Gastrocnemius medialis (tissue), 4 donors: ENCODE measurements at regions not wholly inside any gene's neighbourhood (a gene's known extent, or its start where the extent isn't known, plus 50 kb on each side); places are given as distances from the start of the nearest gene placed in this dataset.
"Not testable (repeated sequence)": the region's sequence is repeated elsewhere in the genome, so short reads cannot be mapped to it uniquely, and the experiment has no call there.

Experiments
- ATAC-seq, 2 donors: fragments of 150-250 bp; one replicate each; pipeline ENCODE4 v1.9.1; 2016
- DNase-seq, 2 donors: peaks; one replicate each; pipeline ENCODE4 v3.0.0-alpha.2; 2019
- H3K27ac ChIP-seq, 4 donors: fragments of 200-600 bp; sonication (generic); 1 replicate in 1 of 4; 2 replicates in 3 of 4; pipeline ENCODE4 v1.5.1; 2016 to 2018; ENCODE audit warnings: mild to moderate bottlenecking in 2 of 4, moderate library complexity in 1 of 4
- H3K27me3 ChIP-seq, 3 donors: fragments of 200-600 bp; sonication (generic) in 2 of 3; 1 replicate in 1 of 3; 2 replicates in 2 of 3; pipeline versions ENCODE4 v1.5.1 to v1.6.0; 2016 to 2019; ENCODE audit warnings: mild to moderate bottlenecking in 1 of 3, moderate library complexity in 1 of 3
- H3K36me3 ChIP-seq, 2 donors: fragments of 200-600 bp; sonication (generic) in 1 of 2; one replicate each; pipeline ENCODE4 v1.5.1; 2017 to 2018
- H3K4me1 ChIP-seq, 2 donors: fragments of 200-600 bp; sonication (generic) in 1 of 2; one replicate each; pipeline ENCODE4 v1.5.1; 2016 to 2017; ENCODE audit warnings: mild to moderate bottlenecking in 2 of 2
- H3K4me3 ChIP-seq, 4 donors: fragments of 200-600 bp; sonication (generic) in 3 of 4; 1 replicate in 1 of 4; 2 replicates in 3 of 4; pipeline ENCODE4 v1.5.1; 2016 to 2019; ENCODE audit warnings: mild to moderate bottlenecking in 2 of 4
- H3K9me3 ChIP-seq, 3 donors: fragments of 200-600 bp; sonication (generic) in 2 of 3; 1 replicate in 1 of 3; 2 replicates in 2 of 3; pipeline ENCODE4 v1.5.1; 2016 to 2019
- POLR2A ChIP-seq, 2 donors: fragments of 450-650 bp; IDR thresholded peaks; one replicate each; pipeline ENCODE4 v1.6.1; 2017; ENCODE audit warnings: antibody characterized with exemption in 2 of 2, mild to moderate bottlenecking in 2 of 2, moderate library complexity in 2 of 2
- in situ Hi-C, 4 donors: fragments of 200-750 bp; cut with MboI; loops; one replicate each; pipeline versions ENCODE4 v1.15.0 to v1.8.0; 2017; ENCODE audit warnings: low sequenced_read_pairs in 4 of 4
- intact Hi-C: fragments of 100-400 bp; cut with DNase I; formaldehyde crosslinking; loops from one replicate; pipeline ENCODE4 v1.15.1; 2023; ENCODE audit warnings: low total_unique reads
- TF ChIP-seq, protein P1 (sequence below), 5 experiments: fragments of 450-650 bp in 3 of 5; fragments of 200-600 bp in 2 of 5; sonication (generic) in 2 of 5; IDR thresholded peaks in 4 of 5; conservative IDR thresholded peaks in 1 of 5; 1 replicate in 4 of 5; 2 replicates in 1 of 5; pipeline ENCODE4 v1.5.1; 2016 to 2019; ENCODE audit warnings: antibody characterized with exemption in 5 of 5, mild to moderate bottlenecking in 3 of 5, moderate library complexity in 3 of 5

DNA sequence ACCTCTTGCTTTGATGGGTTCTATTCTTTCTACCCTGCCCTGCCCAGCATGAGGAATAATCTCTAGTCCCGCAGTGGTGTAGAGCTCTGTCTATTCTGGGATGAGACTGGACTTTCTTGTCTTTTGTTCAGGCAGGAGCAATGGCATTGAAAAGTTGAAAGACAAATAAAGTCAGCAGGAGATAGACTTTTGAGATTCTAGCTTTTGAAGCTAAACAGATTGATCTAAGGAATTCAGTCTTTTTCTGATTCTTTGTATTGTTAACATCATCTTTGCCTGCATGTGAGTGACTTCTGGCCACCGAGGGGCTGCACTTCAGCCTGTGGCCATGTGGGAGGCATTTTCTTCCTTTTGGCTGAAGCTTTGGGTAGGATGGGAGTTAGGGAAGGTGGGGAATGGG lies 132.4 kb downstream of the MRPL57 start:
- in situ Hi-C loops, result no loop called here
- H3K4me3 ChIP-seq, result no peak overlapping the region
- no peaks in the 10 kb centered on the region for H3K9me3 ChIP-seq
- no peak for ATAC-seq
- no peaks in the 10 kb centered on the region for H3K4me1 ChIP-seq
- H3K27ac ChIP-seq, result no peak overlapping the region
- intact Hi-C loops, result no loop called here
- no peaks in the 10 kb centered on the region for H3K27me3 ChIP-seq
- TF ChIP-seq, protein P1, sequence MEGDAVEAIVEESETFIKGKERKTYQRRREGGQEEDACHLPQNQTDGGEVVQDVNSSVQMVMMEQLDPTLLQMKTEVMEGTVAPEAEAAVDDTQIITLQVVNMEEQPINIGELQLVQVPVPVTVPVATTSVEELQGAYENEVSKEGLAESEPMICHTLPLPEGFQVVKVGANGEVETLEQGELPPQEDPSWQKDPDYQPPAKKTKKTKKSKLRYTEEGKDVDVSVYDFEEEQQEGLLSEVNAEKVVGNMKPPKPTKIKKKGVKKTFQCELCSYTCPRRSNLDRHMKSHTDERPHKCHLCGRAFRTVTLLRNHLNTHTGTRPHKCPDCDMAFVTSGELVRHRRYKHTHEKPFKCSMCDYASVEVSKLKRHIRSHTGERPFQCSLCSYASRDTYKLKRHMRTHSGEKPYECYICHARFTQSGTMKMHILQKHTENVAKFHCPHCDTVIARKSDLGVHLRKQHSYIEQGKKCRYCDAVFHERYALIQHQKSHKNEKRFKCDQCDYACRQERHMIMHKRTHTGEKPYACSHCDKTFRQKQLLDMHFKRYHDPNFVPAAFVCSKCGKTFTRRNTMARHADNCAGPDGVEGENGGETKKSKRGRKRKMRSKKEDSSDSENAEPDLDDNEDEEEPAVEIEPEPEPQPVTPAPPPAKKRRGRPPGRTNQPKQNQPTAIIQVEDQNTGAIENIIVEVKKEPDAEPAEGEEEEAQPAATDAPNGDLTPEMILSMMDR (IDR thresholded peaks at IDR 0.05 in 4 of 5, conservative IDR thresholded peaks at IDR 0.05 in 1 of 5), result no peak
- TF ChIP-seq POLR2A (IDR thresholded peaks at IDR 0.05), result no peak
- H3K36me3 ChIP-seq, result no peaks in the 10 kb centered on the region
- no peak for DNase-seq

DNA sequence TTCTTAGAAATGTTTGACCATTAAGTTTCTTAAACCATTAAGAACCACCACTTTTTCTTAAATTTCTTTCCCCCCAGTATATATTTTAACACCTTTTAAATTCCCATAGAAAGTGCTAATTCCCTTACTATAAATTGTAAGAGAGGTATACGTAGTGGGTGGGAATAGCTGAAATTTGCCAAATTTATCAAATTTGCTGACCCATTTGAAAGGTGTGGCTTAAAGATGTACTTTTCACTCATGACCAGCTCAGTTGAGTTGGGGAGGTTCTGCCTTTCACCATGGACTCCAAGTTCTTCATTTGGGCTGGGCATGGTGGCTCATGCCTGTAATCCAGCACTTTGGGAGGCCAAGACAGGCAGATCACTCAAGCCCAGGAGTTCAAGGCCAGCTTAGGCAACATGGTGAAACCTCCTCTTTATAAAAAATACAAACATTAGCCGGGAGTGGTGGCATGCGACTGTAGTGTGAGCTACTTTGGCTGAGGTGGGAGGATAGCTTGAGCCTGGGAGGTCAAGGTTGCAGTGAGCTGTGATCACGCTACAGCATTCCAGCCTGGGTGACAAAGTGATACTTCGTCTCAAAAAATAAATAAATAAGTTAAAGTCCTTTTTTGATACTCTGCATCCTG lies 133.2 kb downstream of the MRPL57 start:
- intact Hi-C loops (no loop called here), in situ Hi-C loops (no loop called here)
- no peak for ATAC-seq
- Histone ChIP-seq H3K4me1 (no peaks in the 10 kb centered on the region), H3K27me3 (no peaks in the 10 kb centered on the region), H3K9me3 (no peaks in the 10 kb centered on the region), H3K36me3 (no peaks in the 10 kb centered on the region), H3K4me3 (no peak overlapping the region), H3K27ac (no peak overlapping the region)
- DNase-seq, result no peak
- no peak for TF ChIP-seq POLR2A (IDR thresholded peaks at IDR 0.05)
- TF ChIP-seq, protein P1 (IDR thresholded peaks at IDR 0.05 in 4 of 5, conservative IDR thresholded peaks at IDR 0.05 in 1 of 5), result no peak

DNA sequence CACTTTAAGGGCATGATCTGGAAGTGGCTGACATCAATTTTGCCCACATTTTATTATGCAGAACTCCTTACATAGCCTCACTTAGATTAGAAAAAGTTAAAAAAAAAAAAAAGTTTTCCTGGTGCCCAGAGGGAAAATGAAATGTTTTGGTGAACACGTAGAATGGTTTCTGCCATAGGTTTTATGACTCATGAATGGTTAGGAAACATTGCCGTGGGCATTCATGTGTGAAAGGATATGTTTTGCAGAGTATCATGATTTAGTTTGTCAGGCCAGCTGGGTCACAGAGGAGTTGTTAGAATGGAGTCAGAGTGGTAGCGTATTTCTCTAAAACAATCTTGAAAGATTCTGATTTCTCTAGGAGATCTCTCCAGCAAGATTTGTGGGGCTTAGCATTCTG lies 133.8 kb downstream of the MRPL57 start:
- H3K4me3 ChIP-seq, result no peak overlapping the region
- H3K27me3 ChIP-seq, result no peaks in the 10 kb centered on the region
- H3K4me1 ChIP-seq, result no peaks in the 10 kb centered on the region
- in situ Hi-C loops, result no loop called here
- H3K27ac ChIP-seq, result no peak overlapping the region
- intact Hi-C loops, result no loop called here
- H3K9me3 ChIP-seq, result no peaks in the 10 kb centered on the region
- TF ChIP-seq POLR2A (IDR thresholded peaks at IDR 0.05), result no peak
- TF ChIP-seq, protein P1 (IDR thresholded peaks at IDR 0.05 in 4 of 5, conservative IDR thresholded peaks at IDR 0.05 in 1 of 5), result no peak
- DNase-seq (no peak), ATAC-seq (no peak)
- H3K36me3 ChIP-seq, result no peaks in the 10 kb centered on the region

DNA sequence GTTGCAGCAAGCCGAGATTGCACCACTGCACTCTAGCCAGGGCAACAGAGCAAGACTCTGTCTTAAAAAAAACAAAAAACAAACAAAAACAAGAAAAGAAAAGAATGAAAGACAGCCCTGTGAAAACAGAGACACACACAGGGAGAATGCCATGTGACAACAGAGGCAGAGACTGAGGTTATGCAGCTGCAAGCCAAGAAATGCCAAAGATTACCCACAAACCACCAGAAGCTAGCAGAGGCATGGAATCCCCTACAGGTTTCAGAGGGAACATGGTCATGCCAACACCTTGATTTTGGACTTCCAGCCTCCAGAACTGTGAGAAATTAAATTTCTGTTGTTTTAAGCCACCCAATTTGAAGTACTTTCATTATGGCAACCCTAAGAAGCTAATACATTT lies 138.5 kb downstream of the MRPL57 start:
- H3K27ac ChIP-seq, H3K4me1 ChIP-seq, H3K9me3 ChIP-seq, H3K4me3 ChIP-seq, ATAC-seq, H3K36me3 ChIP-seq, in situ Hi-C loops, intact Hi-C loops, DNase-seq, H3K27me3 ChIP-seq: not testable (repeated sequence)

DNA sequence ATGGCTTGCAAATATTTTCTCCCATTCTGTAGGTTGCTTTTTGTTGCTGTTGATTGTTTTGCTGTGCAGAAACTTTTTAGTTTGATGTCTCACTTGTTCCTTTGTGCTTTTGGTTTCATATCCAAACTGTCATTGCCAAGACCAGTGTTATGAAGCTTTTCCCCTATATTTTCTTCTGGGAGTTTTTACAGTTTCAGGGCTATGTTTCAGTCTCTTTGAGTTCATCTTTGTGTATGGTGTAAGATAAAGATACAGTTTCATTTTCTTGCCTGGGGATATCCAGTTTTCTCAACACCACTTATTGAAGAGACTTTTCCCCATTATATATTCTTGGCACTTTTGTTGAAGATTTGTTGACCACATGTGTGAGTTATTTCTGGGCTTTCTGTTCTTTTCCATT lies 139.9 kb downstream of the MRPL57 start:
- Histone ChIP-seq H3K27me3 (no peaks in the 10 kb centered on the region), H3K4me3 (no peak overlapping the region), H3K27ac (no peak overlapping the region), H3K9me3 (no peaks in the 10 kb centered on the region), H3K4me1 (no peaks in the 10 kb centered on the region), H3K36me3 (no peaks in the 10 kb centered on the region)
- TF ChIP-seq, protein P1 (IDR thresholded peaks at IDR 0.05 in 4 of 5, conservative IDR thresholded peaks at IDR 0.05 in 1 of 5), result no peak
- no peak for TF ChIP-seq POLR2A (IDR thresholded peaks at IDR 0.05)
- DNase-seq, result no peak
- in situ Hi-C loops, result no loop called here
- ATAC-seq, result no peak
- intact Hi-C loops, result no loop called here
